A673 (cell line): ENCODE measurements at regions not wholly inside any gene's neighbourhood (a gene's known extent, or its start where the extent isn't known, plus 50 kb on each side); places are given as distances from the start of the nearest gene placed in this dataset.

ENCODE experiments used
- BruUV-seq: library from RNA; stranded (reverse); fragments of 400-500 nt; replicated peaks from 2 replicates; lab custom pipeline; 2021; lab: Mats Ljungman, UMichigan
- CTCF ChIA-PET: fragments of 300-600 bp; sonication (Branson Sonifier 250); formaldehyde crosslinking; loops from one replicate; lab custom pipeline; 2022; ENCODE audit warnings: antibody characterized with exemption; lab: Charles Lee
- POLR2A ChIA-PET: fragments of 300-600 bp; sonication (Branson Sonifier 250); formaldehyde crosslinking; loops from one replicate; lab custom pipeline; 2022; ENCODE audit warnings: antibody characterized with exemption; ENCODE audit not compliant: low non-redundant PET; lab: Charles Lee
- DNase-seq: peaks from one replicate; pipeline ENCODE4 v3.0.0-alpha.2; 2015; ENCODE audit warnings: low spot score
- H3K27ac ChIP-seq: fragments of 200-600 bp; sonication (generic); 2 replicates; pipeline ENCODE4 v1.5.1; 2016; ENCODE audit warnings: mixed run types, low read depth, mild to moderate bottlenecking, mixed read lengths, antibody characterized with exemption, low read length; ENCODE audit not compliant: poor library complexity, severe bottlenecking
- H3K27me3 ChIP-seq: fragments of 200-600 bp; sonication (generic); replicated peaks from 2 replicates; pipeline ENCODE4 v1.6.1; 2017; ENCODE audit warnings: mixed run types, low read depth, mild to moderate bottlenecking, mixed read lengths, antibody characterized with exemption, low read length; ENCODE audit not compliant: insufficient read depth, poor library complexity
- H3K36me3 ChIP-seq: fragments of 200-600 bp; sonication (generic); 2 replicates; pipeline ENCODE4 v1.6.1; 2016; ENCODE audit warnings: mixed run types, mild to moderate bottlenecking, mixed read lengths, antibody characterized with exemption, low read length; ENCODE audit not compliant: insufficient read depth, poor library complexity, severe bottlenecking
- H3K4me1 ChIP-seq: fragments of 200-600 bp; sonication (generic); 2 replicates; pipeline ENCODE4 v1.6.1; 2017; ENCODE audit warnings: mixed run types, mild to moderate bottlenecking, mixed read lengths, antibody characterized with exemption, low read length; ENCODE audit not compliant: insufficient read depth, poor library complexity, severe bottlenecking
- H3K4me3 ChIP-seq: fragments of 200-600 bp; sonication (generic); 2 replicates; pipeline ENCODE4 v1.5.1; 2016; ENCODE audit warnings: low read depth, mixed run types, mild to moderate bottlenecking, mixed read lengths, low read length; ENCODE audit not compliant: poor library complexity, severe bottlenecking
- H3K9me3 ChIP-seq: fragments of 200-600 bp; sonication (generic); 2 replicates; pipeline ENCODE4 v1.6.1; 2016; ENCODE audit warnings: mixed run types, low read depth, mild to moderate bottlenecking, mixed read lengths, antibody characterized with exemption, low read length; ENCODE audit not compliant: poor library complexity, severe bottlenecking
- CTCF ChIP-seq: fragments of 300-800, 200-600 bp; sonication (generic); conservative IDR thresholded peaks from 2 replicates; pipeline ENCODE4 v1.5.1; 2017; ENCODE audit warnings: low read depth, mild to moderate bottlenecking, antibody characterized with exemption, low read length, moderate library complexity, mixed read lengths
- EZH2 ChIP-seq: fragments of 200-600 bp; sonication (generic); IDR thresholded peaks from 2 replicates; pipeline ENCODE4 v1.6.1; 2017; ENCODE audit warnings: borderline replicate concordance, low read depth, mild to moderate bottlenecking, mixed read lengths, antibody characterized with exemption, low read length; ENCODE audit not compliant: poor library complexity, severe bottlenecking
- intact Hi-C: fragments of 100-400 bp; cut with micrococcal nuclease; formaldehyde crosslinking; loops from one replicate; pipeline ENCODE4 v1.10.0; 2022; ENCODE audit not compliant: unreplicated experiment

- POLR2A ChIA-PET = no interaction called here
Measured at GRCh38 chr13:44022196-44022595, 142.5 kb downstream of the LACC1 start.

GRCh38 chr13:44024167-44024845, 144.6 kb downstream of the LACC1 start:
- no peak for TF ChIP-seq CTCF
- TF ChIP-seq EZH2 = no peak
- no peak overlapping the region for H3K27ac ChIP-seq
- H3K36me3 ChIP-seq = no peaks in the 10 kb centered on the region
- no peak for DNase-seq
- CTCF ChIA-PET = no interaction called here
- H3K9me3 ChIP-seq = no peaks in the 10 kb centered on the region
- H3K4me1 ChIP-seq = no peaks in the 10 kb centered on the region
- intact Hi-C loops = no loop called here
- H3K4me3 ChIP-seq = no peak overlapping the region
- POLR2A ChIA-PET = interaction anchor here (0.7 kb wide), 1 partner anchor 303 kb away, joined by 3 read pairs; no protein-coding TSS in a partner anchor
- BruUV-seq = no TSS peak
- no peaks in the 10 kb centered on the region for H3K27me3 ChIP-seq

More at GRCh38 chr13:44022196-44022595, 142.5 kb downstream of the LACC1 start:
- no peaks in the 10 kb centered on the region for H3K27me3 ChIP-seq
- no peak for TF ChIP-seq CTCF
- TF ChIP-seq EZH2 = no peak
- no peaks in the 10 kb centered on the region for H3K36me3 ChIP-seq
- no peak overlapping the region for H3K27ac ChIP-seq
- H3K9me3 ChIP-seq = no peaks in the 10 kb centered on the region
- no peaks in the 10 kb centered on the region for H3K4me1 ChIP-seq
- intact Hi-C loops = no loop called here
- no peak overlapping the region for H3K4me3 ChIP-seq
- CTCF ChIA-PET = no interaction called here
- BruUV-seq = no TSS peak
- DNase-seq = no peak

GRCh38 chr13:44024846-44025195, 145.1 kb downstream of the LACC1 start:
- POLR2A ChIA-PET = no interaction called here
- intact Hi-C loops = no loop called here
- DNase-seq = no peak
- H3K4me3 ChIP-seq = no peak overlapping the region
- no peaks in the 10 kb centered on the region for H3K4me1 ChIP-seq
- H3K27me3 ChIP-seq = no peaks in the 10 kb centered on the region
- H3K27ac ChIP-seq = no peak overlapping the region
- H3K36me3 ChIP-seq = no peaks in the 10 kb centered on the region
- CTCF ChIA-PET = no interaction called here
- TF ChIP-seq CTCF = no peak
- TF ChIP-seq EZH2 = no peak
- BruUV-seq = no TSS peak
- no peaks in the 10 kb centered on the region for H3K9me3 ChIP-seq
